ENCODE measurements at regions not wholly inside any gene's neighbourhood (a gene's known extent, or its start where the extent isn't known, plus 50 kb on each side); places are given as distances from the start of the nearest gene placed in this dataset.
A peak's percentile ranks its signal among the peaks of the same experiment; 100 is the strongest.

DNA sequence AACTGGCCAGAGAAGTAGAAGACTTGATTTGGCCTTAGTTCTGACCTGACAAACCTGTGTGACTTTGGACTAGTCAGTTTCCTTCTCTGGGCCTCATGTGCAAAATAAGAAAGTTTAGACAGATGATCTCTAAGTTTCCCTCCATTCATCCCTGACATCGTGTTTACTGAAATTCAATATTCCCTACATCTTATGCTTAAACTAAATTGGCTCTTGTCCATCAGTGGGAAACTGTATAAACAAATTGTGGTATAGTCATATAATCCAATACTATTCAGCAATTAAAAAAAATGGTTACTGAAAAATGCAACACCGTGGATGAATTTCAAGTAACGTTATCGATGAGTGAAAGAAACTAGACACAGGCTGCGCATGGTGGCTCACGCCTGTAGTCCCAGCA is 64.4 kb upstream of the HRH1 start:
- no peak for DNase-seq

DNA sequence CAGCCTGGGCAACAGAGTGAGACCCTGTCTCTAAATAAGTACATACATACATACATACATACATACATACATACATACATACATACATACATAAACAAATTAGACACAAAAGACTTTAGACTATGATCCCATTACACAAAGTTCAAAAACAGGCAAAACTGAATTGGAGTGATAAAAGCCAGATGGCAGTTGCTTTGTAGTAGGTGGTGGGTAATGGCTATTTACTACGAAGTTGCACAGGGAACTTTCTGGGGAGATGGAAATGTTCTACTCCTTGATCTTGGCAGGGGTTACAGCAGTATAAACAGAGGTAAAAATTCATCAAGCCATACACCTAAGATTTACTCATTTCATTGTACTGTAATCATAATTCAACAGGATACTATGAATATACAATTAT is 63.7 kb upstream of the HRH1 start:
- DNase-seq, result no peak

DNA sequence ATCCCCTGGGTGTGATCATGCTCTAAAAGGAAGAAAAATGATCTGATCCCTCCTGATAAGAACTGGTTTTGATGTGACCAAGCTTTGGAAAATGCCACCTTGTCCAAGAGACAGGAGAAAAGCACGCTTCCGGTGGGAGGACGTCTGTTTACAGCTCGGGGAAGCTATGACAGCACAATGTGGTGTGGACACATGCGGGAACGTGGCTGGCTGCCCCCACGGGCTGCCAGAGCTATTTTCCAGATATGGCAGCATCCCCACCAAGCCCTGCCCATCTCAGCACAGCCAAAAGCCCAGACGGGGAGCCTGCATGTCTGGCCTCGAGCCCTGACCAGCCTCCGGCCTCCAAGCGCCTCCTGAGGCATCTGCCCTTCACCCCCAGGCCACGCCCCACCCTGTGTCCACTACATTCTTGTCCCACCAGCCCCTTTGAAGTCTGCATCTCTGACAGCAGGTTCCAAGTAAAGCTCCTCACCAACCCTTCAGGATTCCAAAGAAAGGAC is 63.2 kb upstream of the HRH1 start:
- DNase-seq, result no peak

DNA sequence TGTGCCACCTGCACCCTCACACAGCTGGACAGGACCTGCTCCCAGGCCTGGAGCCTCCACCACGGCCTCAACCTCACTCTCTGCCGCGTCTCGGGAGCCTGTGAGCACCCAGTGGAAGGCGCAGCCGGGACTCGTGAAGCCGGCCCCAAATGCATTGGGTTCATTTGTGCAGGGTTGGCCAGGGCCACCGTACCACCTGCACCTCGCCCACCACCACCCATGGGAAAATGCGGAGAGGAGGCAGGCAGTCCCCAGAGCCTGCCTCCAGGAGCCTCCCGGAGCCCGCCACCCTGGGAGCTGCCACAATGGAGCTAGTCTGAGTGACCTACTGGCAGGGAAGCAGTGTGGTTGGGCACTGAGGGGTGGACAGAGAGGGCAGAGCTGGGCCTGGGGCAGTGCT is 62.5 kb upstream of the HRH1 start:
- DNase-seq, result no peak

DNA sequence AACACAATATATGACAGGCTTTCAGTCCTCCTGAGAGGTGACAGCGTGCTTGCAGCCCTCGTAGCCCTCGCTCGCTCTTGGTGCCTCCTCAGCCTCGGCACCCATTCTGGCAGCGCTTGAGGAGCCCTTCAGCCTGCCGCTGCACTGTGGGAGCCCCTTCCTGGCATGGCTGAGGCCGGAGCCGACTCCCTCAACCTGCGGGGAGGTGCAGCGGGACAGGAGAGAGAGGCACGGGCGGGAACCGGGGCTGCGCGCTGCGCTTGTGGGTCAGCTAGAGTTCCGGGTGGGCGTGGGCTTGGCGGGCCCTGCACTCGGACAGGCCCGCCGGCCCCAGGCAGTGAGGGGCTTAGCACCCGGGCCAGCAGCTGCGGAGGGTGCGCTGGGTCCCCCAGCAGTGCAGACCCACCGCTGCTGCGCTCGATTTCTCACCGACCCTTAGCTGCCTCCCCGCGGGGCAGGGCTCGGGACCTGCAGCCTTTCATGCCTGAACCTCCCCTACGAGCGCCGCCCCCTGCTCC is 60.4 kb upstream of the HRH1 start:
- no peak for DNase-seq

DNA sequence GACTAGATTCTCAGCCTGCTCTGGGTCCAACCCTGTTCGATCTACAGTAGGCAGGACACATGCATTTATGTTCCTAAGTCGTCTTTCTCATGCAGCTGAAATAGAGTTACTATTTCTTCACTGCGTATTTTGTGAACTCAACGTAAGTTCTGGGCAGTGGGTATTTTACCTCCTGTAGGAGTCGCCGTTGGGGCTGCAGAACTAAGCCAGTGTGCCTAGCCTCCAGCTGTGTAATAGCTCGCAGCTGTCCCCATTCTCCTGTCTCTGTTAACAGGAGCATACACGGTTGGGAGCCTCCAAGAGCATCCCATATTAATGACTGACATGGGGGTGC is 58.4 kb upstream of the HRH1 start:
- DNase-seq, result no peak

DNA sequence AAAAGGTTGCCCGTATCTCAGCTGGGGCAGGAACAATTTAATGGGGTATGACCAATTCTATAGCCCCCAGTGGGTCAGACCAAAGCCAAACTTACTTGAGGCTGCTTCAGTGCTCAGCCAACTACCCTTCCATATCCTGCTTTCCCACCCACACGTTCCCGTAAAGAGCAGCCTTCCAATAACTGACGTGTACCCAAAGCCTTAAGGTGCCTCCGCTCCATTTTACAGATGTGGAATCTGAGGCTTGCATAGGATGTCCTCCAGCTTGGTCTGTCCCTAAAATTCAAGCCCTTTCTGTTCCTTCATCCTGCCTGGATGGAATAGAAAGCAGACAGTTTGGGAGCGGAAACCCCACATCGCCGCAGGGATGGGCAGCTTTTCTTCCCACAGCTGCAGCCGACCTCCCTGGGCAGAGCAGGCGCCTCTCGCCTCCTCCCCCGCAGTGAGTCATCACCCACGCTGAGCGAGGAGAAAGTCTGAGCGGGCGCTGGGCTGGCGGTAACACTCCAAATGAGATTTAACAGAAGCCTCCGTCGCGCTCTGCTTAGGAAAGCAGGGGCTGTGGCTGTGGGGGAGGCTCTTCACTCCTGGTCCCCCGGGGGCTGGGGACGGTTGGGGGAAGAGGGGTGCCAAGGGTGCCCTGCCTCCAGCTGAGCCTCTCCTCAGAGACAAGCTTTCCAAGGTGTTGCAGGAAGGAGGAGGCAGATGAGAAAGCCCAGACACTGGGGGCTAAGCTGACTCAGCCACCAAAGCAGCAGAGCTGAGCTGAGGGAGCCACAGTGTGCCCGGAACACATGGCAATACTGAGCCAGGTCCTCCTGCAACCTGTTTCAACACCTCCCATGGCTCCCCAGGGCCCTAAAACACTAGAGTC is 57.8 kb upstream of the HRH1 start:
- peak in 2 of 3 experiments; percentile 40 to 56 for DNase-seq

DNA sequence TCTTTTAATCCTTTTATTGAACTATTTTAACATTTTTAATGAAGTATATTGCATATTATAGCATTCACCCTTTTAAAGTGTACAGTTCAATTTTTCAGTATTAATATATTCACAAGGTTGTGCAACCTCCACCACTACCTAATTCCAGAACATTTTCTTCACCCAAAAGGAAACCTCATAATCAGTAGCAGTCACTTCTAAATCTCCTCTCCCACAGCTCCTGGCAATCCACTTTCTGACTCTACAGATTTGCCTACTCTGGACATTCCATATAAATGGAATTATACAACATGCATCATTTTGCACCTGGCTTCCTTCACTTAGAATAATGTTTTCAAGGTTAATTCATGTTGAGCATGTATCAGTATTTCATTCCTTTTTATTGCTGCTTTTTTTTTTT is 55.0 kb upstream of the HRH1 start:
- no peak for DNase-seq
